ENCODE measurements at regions not wholly inside any gene's neighbourhood (a gene's known extent, or its start where the extent isn't known, plus 50 kb on each side); places are given as distances from the start of the nearest gene placed in this dataset.

DNA sequence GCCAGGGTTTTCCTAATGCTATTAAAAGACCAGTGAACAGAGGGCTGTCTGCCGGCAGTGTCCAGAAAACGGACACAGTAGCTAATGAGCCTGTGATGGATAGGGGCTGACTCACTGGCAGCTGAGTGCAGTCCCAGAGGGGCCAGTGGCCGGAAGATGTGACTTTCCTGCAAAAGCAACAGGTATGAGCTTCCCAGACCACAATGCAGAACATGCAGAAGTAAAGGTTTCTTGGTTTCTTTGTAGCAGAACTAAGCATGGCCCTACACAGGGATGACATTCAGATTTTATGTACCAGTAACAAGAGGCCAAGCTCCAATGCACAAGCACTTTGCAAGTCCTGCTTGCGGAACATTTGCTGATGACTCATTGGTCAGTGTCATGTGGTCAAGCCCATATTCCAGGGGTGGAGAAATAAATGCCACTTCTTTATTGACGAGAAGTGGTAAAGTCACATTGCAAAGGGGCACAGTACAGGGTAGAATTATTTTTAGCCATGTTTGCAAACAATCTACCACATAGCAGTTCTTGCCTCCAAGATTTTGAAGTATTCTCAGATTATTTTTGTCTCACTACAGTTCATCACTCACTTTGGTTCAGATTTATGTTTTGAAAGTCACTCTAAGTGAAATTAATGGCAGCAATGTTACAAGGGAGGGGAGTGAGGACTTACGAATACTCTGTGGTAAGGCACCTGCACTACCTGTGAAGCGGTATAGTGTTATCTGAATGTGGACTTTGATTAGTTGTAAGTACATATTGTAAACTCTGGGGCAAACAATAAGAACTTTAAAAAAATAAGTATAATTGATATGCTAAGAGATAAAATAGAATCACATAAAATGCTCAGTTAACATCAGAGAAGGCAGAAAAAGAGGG lies 263.3 kb downstream of the ABHD5 start:
- no peak for TF ChIP-seq CTCF (IDR thresholded peaks at IDR 0.05)
- Histone ChIP-seq H3K27ac (no peak overlapping the region), H3K4me3 (no peak overlapping the region)
- DNase-seq (ENCODE audit: low spot score) = no peak

DNA sequence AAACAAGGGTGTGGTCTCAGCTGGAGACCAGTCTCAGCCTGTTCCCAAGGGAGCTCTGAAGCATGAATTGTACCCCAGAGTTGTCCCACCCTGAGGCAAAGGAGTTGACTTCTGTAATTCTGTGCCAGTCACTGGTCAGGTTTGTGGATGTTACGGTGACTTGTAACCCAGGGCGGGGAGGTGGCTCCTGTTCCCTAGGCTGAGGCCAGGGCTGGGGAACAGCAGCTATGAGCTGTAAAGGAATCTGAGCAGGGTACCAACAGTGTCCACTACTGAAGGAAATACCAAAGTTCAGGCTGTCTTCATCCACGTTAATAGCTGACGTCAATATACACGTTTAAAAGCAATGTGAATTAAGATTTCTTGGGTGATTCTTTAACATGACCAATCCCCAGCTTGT lies 266.2 kb downstream of the ABHD5 start:
- Histone ChIP-seq H3K27ac (no peak overlapping the region), H3K4me3 (no peak overlapping the region)
- TF ChIP-seq CTCF (IDR thresholded peaks at IDR 0.05) = no peak
- no peak for DNase-seq (ENCODE audit: low spot score)

- no peak for TF ChIP-seq CTCF (IDR thresholded peaks at IDR 0.05)
- no peak overlapping the region for H3K4me3 ChIP-seq
- no peak for DNase-seq (ENCODE audit: low spot score)
- no peak overlapping the region for H3K27ac ChIP-seq
Measured at GRCh38 chr3:43957553-43957952, 266.8 kb downstream of the ABHD5 start.

DNA sequence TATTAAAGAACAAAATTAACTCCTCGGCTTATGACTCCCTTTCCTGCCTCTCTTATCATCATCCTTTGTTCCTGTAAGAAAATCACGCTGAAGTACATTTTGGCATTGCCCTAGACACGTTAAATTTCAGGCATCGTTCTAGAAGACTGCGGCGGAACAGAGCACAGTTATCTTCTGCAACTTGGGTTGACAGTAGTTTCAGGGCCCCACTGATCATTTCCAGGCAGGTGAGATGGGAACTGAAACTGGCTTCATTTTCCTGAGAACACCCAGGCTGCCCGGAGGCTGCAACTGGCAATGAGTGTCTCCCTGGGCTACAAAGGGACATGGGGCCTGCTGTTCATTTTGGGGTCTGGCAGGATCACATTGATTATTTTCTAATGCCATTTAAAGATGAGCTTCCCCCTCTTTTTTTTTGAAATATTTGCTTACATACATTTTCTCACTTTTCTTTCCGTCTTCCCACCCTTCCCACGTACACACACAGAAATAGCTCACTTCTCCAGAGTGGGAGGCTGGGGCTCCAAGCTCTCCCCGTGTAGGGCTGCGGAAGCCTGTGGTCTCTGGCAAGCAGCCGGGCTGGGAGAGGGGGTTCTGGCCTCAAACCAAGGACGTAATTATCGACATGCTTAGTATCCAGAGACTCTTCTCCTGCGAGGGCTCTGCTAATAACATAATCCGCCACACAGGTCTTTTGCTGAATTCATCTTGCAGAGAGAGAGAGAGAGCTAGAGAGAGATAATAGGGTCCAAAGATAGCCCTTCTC lies 267.4 kb downstream of the ABHD5 start:
- Histone ChIP-seq H3K27ac (no peak overlapping the region), H3K4me3 (no peak overlapping the region)
- no peak for DNase-seq (ENCODE audit: low spot score)
- no peak for TF ChIP-seq CTCF (IDR thresholded peaks at IDR 0.05)

DNA sequence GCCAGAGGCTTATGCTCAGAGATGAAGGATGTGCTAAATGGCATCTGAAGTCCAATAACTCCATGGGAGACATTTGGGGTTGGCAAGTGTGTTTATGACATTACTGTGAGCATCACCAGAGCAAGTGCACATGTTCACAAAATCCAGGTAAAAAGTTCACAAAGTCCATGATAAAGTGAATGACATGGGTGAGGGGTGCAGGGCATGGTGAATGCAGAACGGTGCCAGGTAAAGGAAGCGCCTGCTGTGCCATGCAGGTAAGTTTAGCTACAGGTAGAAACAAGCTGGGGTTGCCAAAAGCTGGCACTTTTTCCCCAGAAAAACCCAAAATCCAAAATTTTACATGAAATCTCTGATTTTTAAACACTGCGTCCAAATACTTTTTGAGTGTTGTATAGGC lies 268.2 kb downstream of the ABHD5 start:
- no peak overlapping the region for H3K4me3 ChIP-seq
- TF ChIP-seq CTCF (IDR thresholded peaks at IDR 0.05) = no peak
- no peak overlapping the region for H3K27ac ChIP-seq
- no peak for DNase-seq (ENCODE audit: low spot score)

DNA sequence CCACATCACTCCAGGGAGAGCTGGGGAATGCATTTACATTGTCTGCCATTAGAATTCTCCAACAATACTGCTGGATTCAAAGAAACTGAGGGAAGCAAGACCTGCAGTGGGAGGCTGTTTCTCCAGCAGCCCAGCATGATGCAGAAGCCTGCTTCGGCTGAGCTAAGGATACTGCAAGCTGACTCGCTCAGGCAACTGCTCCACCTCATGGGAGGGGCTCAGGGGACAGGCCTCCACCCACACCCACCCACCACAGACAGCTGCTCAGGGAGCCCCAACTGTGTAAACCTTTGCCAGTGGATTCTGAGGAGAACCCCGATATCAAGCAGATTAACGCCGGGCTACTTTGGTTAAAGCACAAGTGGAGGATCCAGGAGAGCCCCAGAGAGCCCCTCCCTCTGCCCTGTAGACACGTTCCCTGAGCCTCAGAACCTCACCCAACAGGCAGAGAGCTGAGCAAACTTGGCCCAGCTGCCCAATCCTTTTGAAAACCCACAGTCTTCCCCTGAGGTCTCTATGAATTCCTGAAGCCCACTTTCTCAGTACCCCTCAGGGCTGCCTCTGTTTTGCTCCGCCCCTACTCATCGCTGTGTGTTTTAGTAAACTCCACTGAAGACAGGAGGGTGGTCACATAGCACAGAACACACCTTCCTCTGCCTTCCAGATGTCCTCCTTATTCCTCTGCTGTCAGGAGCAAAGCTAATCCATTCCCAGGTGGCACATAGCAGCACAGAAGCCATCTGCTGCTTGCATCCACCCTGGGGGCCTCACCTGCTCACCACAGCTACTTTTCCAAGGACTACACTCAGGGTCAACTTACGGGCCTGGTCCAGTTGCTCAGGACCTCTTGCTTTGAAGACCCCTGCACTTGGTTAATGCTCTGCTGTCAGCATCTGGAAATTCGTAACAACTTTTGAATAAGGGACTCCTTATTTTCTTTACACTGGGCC lies 269.0 kb downstream of the ABHD5 start:
- no peak for DNase-seq (ENCODE audit: low spot score)
- TF ChIP-seq CTCF (IDR thresholded peaks at IDR 0.05) = no peak
- no peak overlapping the region for H3K4me3 ChIP-seq
- no peak overlapping the region for H3K27ac ChIP-seq

Measured in coronary artery (tissue), 2 donors.